ENCODE measurements at regions not wholly inside any gene's neighbourhood (a gene's known extent, or its start where the extent isn't known, plus 50 kb on each side); places are given as distances from the start of the nearest gene placed in this dataset.

DNA sequence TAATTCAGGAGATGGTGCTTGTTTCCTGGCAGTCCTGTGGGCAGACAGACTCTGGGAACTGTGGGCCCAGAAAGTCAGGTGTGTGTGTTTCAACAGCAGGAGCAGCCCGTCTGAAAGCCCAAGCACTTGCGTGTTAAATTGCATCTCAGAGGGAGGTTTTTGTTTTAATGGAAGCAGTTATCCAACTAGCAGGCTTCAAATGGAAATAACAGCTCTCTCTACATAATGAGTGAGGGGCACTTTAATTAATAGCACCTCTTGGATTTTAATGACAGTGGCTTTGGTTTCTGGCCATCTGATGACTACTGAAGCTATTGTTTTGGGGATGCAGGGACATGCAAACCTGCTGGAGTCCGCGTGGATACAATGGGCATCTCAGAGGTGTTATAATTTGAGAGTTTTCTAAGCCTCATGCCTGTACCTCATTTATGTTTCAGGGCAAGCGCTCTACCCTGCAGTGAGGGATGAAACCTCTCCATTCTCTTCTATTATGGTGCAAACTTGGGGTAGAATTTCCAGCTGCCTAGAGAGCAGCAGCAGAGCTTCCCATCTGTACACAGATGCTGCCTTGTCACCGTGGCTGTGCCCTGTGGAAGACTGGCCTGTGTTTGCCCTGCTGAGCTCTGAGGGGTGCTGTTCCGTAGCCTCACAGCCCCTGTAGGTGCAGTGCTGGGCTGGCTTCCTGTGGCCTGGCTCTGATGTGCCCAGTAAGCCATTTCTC, 206.6 kb upstream of the GPR26 start:
- Histone ChIP-seq H3K4me3 (ENCODE audit: insufficient read depth, low read depth, low read length) (no peak overlapping the region), H3K36me3 (ENCODE audit: control insufficient read depth, insufficient read depth, low read length) (no peaks in the 10 kb centered on the region), H3K27ac (ENCODE audit: insufficient read depth, low read depth, low read length, poor library complexity, severe bottlenecking) (no peak overlapping the region), H3K27me3 (ENCODE audit: control insufficient read depth, insufficient read depth, low read length, poor library complexity, severe bottlenecking) (no peaks in the 10 kb centered on the region), H3K4me1 (ENCODE audit: control insufficient read depth, insufficient read depth, low read length) (peaks cover 14% of the 10 kb centered on the region), H3K9me3 (ENCODE audit: control insufficient read depth, low read length) (no peaks in the 10 kb centered on the region)
- WGBS, 2 experiments, result 14 to 18% methylated on average over 7 of the region's 7 CpGs

DNA sequence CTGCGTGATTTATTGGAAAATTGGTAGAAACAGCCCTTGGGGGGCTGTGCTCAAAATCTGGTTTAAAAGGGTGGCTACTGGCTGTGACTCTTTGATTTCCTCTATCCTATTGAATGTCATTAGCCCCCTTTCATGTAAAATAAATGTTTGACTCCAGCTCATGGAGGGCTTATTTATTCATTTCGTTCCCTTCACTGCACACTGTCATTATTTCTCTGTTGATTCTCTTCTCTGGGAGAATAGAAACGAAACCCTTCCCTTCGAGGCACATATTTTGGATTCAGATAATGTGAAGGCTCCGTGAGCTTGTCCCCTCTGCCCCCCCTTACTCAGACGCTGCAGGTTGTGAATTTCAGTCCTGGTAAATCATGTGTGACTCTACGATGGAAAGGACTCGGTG, 203.9 kb upstream of the GPR26 start:
- Histone ChIP-seq H3K27me3 (ENCODE audit: control insufficient read depth, insufficient read depth, low read length, poor library complexity, severe bottlenecking) (no peaks in the 10 kb centered on the region), H3K4me3 (ENCODE audit: insufficient read depth, low read depth, low read length) (no peak overlapping the region), H3K9me3 (ENCODE audit: control insufficient read depth, low read length) (no peaks in the 10 kb centered on the region), H3K27ac (ENCODE audit: insufficient read depth, low read depth, low read length, poor library complexity, severe bottlenecking) (no peak overlapping the region), H3K36me3 (ENCODE audit: control insufficient read depth, insufficient read depth, low read length) (no peaks in the 10 kb centered on the region), H3K4me1 (ENCODE audit: control insufficient read depth, insufficient read depth, low read length) (peaks cover 14% of the 10 kb centered on the region)
- WGBS, 2 experiments, result 95% methylated on average over 8 of the region's 8 CpGs

DNA sequence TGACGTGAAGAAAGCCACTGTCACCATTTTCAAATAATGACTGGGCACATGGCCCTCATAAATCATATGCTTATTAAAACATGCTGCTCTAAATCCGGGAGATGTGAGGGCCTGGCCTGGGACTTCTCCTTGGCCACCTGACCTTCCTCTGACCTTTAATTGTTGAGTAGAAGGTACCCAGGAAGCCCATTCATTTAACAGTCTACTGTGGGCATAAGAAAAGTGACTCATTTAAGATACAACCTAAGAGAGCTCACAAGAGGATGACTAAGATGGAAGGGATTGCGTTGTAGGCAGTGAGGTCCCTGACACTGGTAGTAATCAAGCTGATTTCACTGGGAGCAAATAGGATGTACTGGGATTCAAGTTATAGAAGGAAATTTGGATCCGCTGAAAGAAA, 203.4 kb upstream of the GPR26 start:
- H3K27ac ChIP-seq (ENCODE audit: insufficient read depth, low read depth, low read length, poor library complexity, severe bottlenecking), result no peak overlapping the region
- H3K9me3 ChIP-seq (ENCODE audit: control insufficient read depth, low read length), result no peaks in the 10 kb centered on the region
- H3K27me3 ChIP-seq (ENCODE audit: control insufficient read depth, insufficient read depth, low read length, poor library complexity, severe bottlenecking), result no peaks in the 10 kb centered on the region
- H3K4me3 ChIP-seq (ENCODE audit: insufficient read depth, low read depth, low read length), result no peak overlapping the region
- H3K36me3 ChIP-seq (ENCODE audit: control insufficient read depth, insufficient read depth, low read length), result no peaks in the 10 kb centered on the region
- WGBS, 2 experiments, result 91 to 94% methylated on average over 4 of the region's 4 CpGs
- H3K4me1 ChIP-seq (ENCODE audit: control insufficient read depth, insufficient read depth, low read length), result peaks cover 14% of the 10 kb centered on the region

DNA sequence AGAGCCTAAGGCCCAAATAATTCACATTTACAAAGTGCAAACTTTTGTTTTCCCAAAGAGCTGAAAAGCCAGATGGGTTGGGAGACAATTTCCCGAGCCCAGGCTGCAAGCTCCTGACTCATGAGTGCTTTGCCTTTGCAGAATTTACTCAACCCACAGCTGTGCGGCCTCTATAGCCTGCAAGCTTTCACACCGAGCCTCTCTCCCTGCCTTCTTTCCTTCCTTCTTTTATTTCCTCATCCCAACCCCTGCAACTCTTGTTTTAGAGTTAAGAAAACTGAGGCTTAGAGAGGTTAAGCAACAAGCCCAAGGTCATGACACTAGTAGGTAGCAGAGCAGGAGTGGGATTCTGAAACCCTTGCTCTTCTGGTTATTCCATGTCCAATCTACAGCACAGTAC, 203.0 kb upstream of the GPR26 start:
- no peak overlapping the region for H3K27ac ChIP-seq (ENCODE audit: insufficient read depth, low read depth, low read length, poor library complexity, severe bottlenecking)
- H3K4me1 ChIP-seq (ENCODE audit: control insufficient read depth, insufficient read depth, low read length), result peaks cover 14% of the 10 kb centered on the region
- no peaks in the 10 kb centered on the region for H3K9me3 ChIP-seq (ENCODE audit: control insufficient read depth, low read length)
- 76 to 80% methylated on average over 3 of the region's 3 CpGs for WGBS, 2 experiments
- no peaks in the 10 kb centered on the region for H3K36me3 ChIP-seq (ENCODE audit: control insufficient read depth, insufficient read depth, low read length)
- no peak overlapping the region for H3K4me3 ChIP-seq (ENCODE audit: insufficient read depth, low read depth, low read length)
- H3K27me3 ChIP-seq (ENCODE audit: control insufficient read depth, insufficient read depth, low read length, poor library complexity, severe bottlenecking), result no peaks in the 10 kb centered on the region

DNA sequence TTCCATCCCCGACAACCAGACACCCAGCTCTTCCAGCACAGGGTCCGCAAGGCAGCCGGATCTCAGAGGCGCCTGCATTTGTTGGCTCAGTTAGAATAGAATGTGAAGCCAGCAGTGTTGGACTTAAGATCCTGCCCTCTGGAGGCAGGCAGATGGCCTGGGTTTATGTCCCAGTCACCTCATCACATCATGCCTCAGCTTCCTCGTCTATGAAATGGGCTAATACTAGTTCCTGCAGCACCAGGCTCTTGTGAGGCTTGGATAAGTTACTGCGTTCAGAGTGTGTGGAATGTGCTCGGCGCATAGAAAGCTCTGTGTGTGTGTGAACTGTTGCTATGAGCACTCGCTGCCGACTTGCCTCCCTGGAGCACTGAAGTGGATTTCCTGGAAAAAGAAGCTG, 202.5 kb upstream of the GPR26 start:
- Histone ChIP-seq H3K4me1 (ENCODE audit: control insufficient read depth, insufficient read depth, low read length) (peaks cover 14% of the 10 kb centered on the region), H3K36me3 (ENCODE audit: control insufficient read depth, insufficient read depth, low read length) (no peaks in the 10 kb centered on the region), H3K27me3 (ENCODE audit: control insufficient read depth, insufficient read depth, low read length, poor library complexity, severe bottlenecking) (no peaks in the 10 kb centered on the region), H3K9me3 (ENCODE audit: control insufficient read depth, low read length) (no peaks in the 10 kb centered on the region), H3K4me3 (ENCODE audit: insufficient read depth, low read depth, low read length) (no peak overlapping the region), H3K27ac (ENCODE audit: insufficient read depth, low read depth, low read length, poor library complexity, severe bottlenecking) (no peak overlapping the region)
- 93% methylated on average over 10 of the region's 10 CpGs for WGBS, 2 experiments

DNA sequence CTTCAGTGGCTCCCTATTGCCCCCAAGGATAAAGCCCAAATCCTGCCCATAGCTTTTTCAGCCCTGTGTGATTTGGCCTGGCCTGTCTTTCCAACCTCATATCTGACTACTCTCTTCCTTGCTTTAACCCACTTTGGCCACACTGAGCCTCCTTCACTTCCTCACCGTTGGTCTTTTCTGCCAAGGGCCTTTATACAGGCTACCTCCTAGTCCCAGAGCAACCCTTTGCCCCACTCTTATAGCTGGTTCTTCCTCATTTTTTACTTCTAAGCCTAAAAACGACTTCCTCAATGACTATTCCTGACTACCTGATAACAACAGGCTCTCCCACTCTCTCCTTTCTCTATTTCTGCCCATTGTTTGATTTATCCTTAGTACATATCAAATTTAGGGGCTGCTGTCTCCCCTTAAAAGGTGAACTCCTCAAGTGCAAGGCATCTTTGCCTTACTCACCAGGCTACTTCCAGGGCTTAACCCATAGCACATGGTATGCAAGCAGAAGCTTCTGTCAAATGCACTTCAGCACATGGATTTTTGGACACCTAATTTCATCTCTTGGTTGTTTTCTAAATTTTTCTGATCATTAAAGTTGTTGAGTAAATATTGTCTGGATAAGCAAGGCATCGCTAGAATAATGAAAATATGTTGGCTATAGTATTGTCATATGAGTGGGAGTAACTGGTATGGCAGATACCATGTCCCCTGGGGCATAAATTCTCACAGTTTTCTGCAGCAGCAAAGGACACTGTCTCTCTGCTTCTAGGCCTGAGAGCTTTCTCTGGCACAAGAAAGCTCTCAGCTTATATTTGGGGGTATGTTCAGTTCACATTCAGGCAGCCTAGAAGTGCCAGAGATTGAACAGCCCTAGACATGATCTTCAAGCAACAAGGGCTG, 201.5 kb upstream of the GPR26 start:
- WGBS, 2 experiments, result 86 to 88% methylated on average over 3 of the region's 3 CpGs
- no peaks in the 10 kb centered on the region for H3K36me3 ChIP-seq (ENCODE audit: control insufficient read depth, insufficient read depth, low read length)
- peaks cover 9% of the 10 kb centered on the region for H3K4me1 ChIP-seq (ENCODE audit: control insufficient read depth, insufficient read depth, low read length)
- no peaks in the 10 kb centered on the region for H3K9me3 ChIP-seq (ENCODE audit: control insufficient read depth, low read length)
- H3K27ac ChIP-seq (ENCODE audit: insufficient read depth, low read depth, low read length, poor library complexity, severe bottlenecking), result no peak overlapping the region
- H3K4me3 ChIP-seq (ENCODE audit: insufficient read depth, low read depth, low read length), result no peak overlapping the region
- no peaks in the 10 kb centered on the region for H3K27me3 ChIP-seq (ENCODE audit: control insufficient read depth, insufficient read depth, low read length, poor library complexity, severe bottlenecking)

DNA sequence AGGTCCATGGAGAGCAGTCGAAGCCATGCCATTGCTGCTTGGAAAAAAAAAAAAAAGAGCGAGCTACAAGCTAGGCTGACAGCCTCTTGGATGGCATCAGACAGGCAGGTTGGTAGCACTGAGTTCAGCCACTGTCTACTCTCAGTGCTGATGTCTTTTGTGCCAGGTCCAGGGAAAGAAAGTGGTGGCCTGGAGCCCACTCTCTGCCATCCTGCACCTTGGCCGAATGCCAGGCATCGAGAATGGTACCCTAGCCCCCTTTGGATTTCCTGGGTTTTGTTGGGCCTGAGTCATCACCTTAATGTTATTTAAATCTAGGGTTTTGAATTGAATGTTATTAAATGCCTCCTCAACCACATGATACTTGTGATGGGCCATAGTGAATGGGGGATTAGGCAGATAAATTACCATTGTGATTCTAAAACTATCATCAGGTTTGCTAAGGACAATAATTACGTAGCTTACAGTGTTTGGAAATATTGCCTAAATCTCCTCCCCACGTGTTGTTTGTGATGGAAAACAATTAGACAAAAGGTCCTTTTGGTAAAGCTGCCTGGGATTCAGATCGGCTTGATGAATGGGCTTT, 195.7 kb upstream of the GPR26 start:
- H3K27ac ChIP-seq (ENCODE audit: insufficient read depth, low read depth, low read length, poor library complexity, severe bottlenecking), result no peak overlapping the region
- H3K4me3 ChIP-seq (ENCODE audit: insufficient read depth, low read depth, low read length), result no peak overlapping the region
- H3K27me3 ChIP-seq (ENCODE audit: control insufficient read depth, insufficient read depth, low read length, poor library complexity, severe bottlenecking), result no peaks in the 10 kb centered on the region
- no peaks in the 10 kb centered on the region for H3K9me3 ChIP-seq (ENCODE audit: control insufficient read depth, low read length)
- 62 to 83% methylated on average over 6 to 7 of the region's 7 CpGs for WGBS, 2 experiments
- no peaks in the 10 kb centered on the region for H3K36me3 ChIP-seq (ENCODE audit: control insufficient read depth, insufficient read depth, low read length)
- H3K4me1 ChIP-seq (ENCODE audit: control insufficient read depth, insufficient read depth, low read length), result peaks cover 28% of the 10 kb centered on the region

DNA sequence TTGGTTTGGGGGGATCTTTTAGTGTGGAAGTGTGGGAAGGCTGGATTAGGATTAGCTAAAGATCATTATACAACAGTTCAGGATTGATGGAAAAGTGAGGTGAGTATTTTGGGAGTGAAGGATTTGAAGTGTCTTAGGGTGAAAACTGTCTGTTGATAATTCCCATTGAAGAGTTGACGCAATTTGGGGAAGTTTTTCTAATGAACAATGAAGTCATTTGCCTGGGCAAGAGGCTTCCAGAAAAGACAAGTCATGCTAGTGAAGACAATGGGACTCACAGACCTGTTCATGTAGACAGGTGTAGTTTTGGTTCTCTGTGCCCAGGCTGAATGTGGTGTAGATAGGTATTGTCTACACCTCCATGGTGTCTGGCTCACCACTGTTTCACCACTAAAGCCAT, 194.3 kb upstream of the GPR26 start:
- H3K27ac ChIP-seq (ENCODE audit: insufficient read depth, low read depth, low read length, poor library complexity, severe bottlenecking), result no peak overlapping the region
- no peak overlapping the region for H3K4me3 ChIP-seq (ENCODE audit: insufficient read depth, low read depth, low read length)
- H3K36me3 ChIP-seq (ENCODE audit: control insufficient read depth, insufficient read depth, low read length), result no peaks in the 10 kb centered on the region
- WGBS, 2 experiments, result 97 to 100% methylated on average over 1 of the region's 1 CpG
- peaks cover 35% of the 10 kb centered on the region for H3K4me1 ChIP-seq (ENCODE audit: control insufficient read depth, insufficient read depth, low read length)
- H3K27me3 ChIP-seq (ENCODE audit: control insufficient read depth, insufficient read depth, low read length, poor library complexity, severe bottlenecking), result no peaks in the 10 kb centered on the region
- no peaks in the 10 kb centered on the region for H3K9me3 ChIP-seq (ENCODE audit: control insufficient read depth, low read length)

DNA sequence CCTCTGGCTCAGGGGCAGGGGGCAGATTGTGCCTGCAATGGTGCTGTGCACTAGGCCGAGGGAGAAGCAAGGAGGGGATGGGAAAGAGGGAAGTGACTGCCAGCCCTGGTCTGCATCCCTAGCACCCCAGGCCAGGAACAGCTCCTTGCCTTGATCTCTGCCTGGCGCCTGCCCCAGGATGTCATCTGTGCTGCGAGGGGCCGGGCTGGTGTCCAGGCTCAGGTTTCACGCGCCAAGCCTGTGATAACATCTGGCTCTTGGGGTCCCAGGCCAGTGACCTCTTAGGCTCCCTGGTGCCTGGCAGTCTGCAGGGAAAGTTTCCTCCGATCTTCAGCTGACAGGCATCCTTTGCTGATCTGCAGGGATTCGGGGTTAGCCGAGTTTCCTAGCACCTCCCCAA, 193.5 kb upstream of the GPR26 start:
- no peaks in the 10 kb centered on the region for H3K27me3 ChIP-seq (ENCODE audit: control insufficient read depth, insufficient read depth, low read length, poor library complexity, severe bottlenecking)
- peak overlapping the region; percentile 41 for H3K27ac ChIP-seq (ENCODE audit: insufficient read depth, low read depth, low read length, poor library complexity, severe bottlenecking)
- H3K4me3 ChIP-seq (ENCODE audit: insufficient read depth, low read depth, low read length), result no peak overlapping the region
- 28 to 30% methylated on average over 9 of the region's 9 CpGs for WGBS, 2 experiments
- no peaks in the 10 kb centered on the region for H3K9me3 ChIP-seq (ENCODE audit: control insufficient read depth, low read length)
- peaks cover 35% of the 10 kb centered on the region for H3K4me1 ChIP-seq (ENCODE audit: control insufficient read depth, insufficient read depth, low read length)
- no peaks in the 10 kb centered on the region for H3K36me3 ChIP-seq (ENCODE audit: control insufficient read depth, insufficient read depth, low read length)

DNA sequence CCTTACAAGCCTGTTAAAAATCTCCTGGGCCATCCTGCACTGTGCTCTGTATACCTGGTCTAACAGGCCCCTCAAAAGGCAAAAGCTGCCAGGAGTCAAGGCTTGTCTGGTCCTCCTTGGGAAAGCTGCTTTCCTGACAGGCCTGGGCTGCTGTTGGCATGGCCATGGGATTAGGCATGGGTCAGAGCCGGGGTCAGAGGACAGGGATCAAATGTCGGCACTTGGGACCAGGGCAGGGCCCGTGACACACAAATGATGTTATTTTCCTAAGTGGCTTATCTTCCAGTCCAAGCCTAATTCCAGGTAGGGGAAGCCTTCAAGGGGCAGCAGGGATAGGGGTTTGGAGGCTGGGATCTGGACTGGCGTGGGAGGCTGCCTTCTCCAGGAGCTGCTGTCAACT, 191.5 kb upstream of the GPR26 start:
- WGBS, 2 experiments, result 72 to 83% methylated on average over 4 of the region's 4 CpGs
- no peaks in the 10 kb centered on the region for H3K9me3 ChIP-seq (ENCODE audit: control insufficient read depth, low read length)
- no peaks in the 10 kb centered on the region for H3K27me3 ChIP-seq (ENCODE audit: control insufficient read depth, insufficient read depth, low read length, poor library complexity, severe bottlenecking)
- H3K4me1 ChIP-seq (ENCODE audit: control insufficient read depth, insufficient read depth, low read length), result peaks cover 35% of the 10 kb centered on the region
- no peaks in the 10 kb centered on the region for H3K36me3 ChIP-seq (ENCODE audit: control insufficient read depth, insufficient read depth, low read length)
- no peak overlapping the region for H3K4me3 ChIP-seq (ENCODE audit: insufficient read depth, low read depth, low read length)
- no peak overlapping the region for H3K27ac ChIP-seq (ENCODE audit: insufficient read depth, low read depth, low read length, poor library complexity, severe bottlenecking)
